H1 (cell line): ENCODE measurements at regions not wholly inside any gene's neighbourhood (a gene's known extent, or its start where the extent isn't known, plus 50 kb on each side); places are given as distances from the start of the nearest gene placed in this dataset.

Experiments
- BACH1 ChIP-seq: IDR thresholded peaks from 2 replicates; pipeline ENCODE4 v1.6.1; 2012; ENCODE audit warnings: low read length, improper control_type of control experiment
- CBX5 ChIP-seq: fragments of 300-800, 300-1000 bp; sonication (generic); IDR thresholded peaks from 2 replicates; pipeline ENCODE4 v1.7.1; 2016; ENCODE audit warnings: antibody characterized with exemption, low read length, low read depth
- KDM1A ChIP-seq: fragments of 200-600, 300-600 bp; sonication (generic); IDR thresholded peaks from 2 replicates; pipeline ENCODE4 v1.7.1; 2016; ENCODE audit warnings: mild to moderate bottlenecking, low read length, borderline replicate concordance
- TF ChIP-seq, protein P1 (sequence below): IDR thresholded peaks from 2 replicates; pipeline ENCODE4 v1.6.1; 2012; ENCODE audit warnings: inconsistent platforms

DNA sequence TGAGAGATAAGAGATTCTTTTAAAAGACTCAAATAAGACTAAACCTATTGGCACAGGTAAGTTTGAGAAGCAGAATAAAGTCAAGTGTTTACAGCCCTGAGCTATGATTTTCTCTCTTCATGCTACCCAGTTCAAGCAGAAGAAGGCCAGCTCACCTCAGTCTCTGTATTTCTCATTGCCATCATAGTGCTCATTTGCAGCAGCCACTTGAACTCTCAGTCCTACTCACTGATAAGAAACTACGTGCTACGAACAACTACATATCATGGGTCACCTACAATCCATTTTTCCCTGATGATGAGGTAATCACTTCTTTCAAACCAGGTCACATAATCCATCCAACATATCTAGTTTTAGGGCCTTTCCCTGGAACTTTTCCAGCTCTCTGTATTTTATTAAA lies 617.5 kb downstream of the JRKL start (continued):
- TF ChIP-seq KDM1A (no peak), BACH1 (no peak), CBX5 (no peak)
- TF ChIP-seq, protein P1, sequence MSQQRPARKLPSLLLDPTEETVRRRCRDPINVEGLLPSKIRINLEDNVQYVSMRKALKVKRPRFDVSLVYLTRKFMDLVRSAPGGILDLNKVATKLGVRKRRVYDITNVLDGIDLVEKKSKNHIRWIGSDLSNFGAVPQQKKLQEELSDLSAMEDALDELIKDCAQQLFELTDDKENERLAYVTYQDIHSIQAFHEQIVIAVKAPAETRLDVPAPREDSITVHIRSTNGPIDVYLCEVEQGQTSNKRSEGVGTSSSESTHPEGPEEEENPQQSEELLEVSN, result no peak
